HG03039 (cell line): ENCODE measurements at regions not wholly inside any gene's neighbourhood (a gene's known extent, or its start where the extent isn't known, plus 50 kb on each side); places are given as distances from the start of the nearest gene placed in this dataset.
A peak's percentile ranks its signal among the peaks of the same experiment; 100 is the strongest.

ENCODE experiments used
- ATAC-seq: cut with Tn5 transposase; IDR thresholded peaks from one replicate; pipeline ENCODE4 v1.9.1; 2021; ENCODE audit warnings: mild to moderate bottlenecking, moderate library complexity; ENCODE audit not compliant: unreplicated experiment

DNA sequence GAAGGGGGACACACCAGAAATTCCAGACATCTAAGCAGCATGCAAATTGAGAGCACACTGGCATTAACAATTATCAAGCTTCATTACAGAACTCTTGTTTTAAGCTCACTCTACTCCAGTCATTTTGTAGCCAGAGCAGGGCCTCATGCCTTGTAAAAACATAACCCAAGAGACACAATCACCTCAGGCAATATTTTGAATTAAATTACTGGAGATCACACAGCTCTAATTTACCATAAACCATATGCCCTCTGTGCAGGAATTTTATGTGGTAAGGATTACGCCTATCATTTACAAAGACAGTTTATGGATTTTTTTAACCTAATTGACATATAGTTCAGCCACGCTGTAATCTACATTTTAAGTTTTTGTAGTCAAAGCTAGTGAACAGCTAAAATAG is 414.1 kb upstream of the DDI1 start:
- no peak for ATAC-seq

DNA sequence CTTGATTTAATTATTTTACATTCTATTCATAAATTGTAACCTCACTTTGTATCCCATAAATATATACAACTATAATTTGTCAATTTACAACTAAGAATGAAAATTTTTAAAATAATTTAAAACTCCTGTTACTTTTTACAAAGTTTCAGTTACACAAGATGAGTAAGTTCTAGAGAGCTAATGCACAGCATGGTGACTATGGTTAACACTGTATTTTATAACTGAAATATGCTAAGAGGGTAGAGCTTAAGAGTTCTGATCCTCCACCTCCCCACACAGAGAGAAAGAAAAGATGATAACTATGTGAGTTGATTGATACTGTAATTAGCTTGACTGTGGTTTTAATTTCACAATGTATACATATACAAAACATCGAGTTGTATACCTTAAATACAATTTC is 412.5 kb upstream of the DDI1 start:
- peak; percentile 50 for ATAC-seq

DNA sequence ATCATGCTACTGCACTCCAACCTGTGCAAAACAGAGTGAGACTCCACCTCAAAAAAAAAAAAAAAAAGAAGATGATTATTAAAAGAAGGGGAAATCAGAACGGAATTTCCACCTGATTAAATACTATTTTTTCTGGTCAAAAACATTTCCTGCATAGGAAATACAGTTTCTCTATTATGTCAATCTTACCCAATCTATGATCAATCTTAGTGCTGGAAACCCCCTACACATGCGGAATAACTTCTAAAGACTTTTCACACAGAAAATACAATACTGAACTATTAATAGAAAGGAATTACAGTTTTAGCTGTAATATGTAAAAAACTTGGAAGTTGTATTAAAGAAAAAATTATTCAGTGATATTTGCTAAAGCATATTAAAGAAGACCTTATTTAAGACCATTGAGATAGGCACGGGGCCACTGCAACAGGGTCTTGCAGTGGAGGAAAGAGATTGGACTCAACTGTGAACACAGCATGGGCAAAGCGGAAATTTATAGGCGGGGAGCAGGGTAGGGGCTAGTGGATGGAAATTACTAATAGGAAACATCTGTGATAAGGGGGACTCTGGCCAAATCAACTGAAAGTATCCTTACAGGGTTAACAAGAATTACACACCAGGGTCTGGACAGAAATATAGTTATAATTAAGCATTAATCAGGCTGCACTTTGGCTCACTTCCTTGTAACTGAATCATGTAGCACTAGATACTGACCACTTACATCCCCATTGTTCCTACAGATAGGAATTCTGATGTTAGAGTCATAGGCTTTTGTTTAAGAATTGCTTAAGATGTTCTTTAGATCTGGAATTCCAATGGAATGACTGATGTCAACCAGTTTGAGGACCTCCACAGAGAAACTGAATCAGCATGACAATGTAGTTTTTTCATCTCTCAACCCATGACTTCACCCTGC is 411.5 kb upstream of the DDI1 start:
- ATAC-seq, result no peak

DNA sequence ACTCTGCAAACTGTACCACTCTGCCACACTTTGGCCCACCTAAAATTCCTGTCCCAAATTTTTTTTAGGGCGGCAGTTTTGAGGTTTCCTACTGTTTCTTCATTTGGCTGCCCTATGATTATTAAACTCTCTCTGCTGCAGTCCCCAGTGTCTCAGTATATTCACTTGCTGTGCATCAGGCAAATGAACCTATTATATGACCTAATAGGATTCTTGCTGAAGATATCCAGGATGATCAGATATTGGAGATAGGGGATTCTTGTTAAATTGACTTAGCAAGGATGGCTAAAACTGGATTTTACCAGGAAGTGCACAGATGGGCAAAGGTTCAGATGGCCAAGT is 410.8 kb upstream of the DDI1 start:
- no peak for ATAC-seq

DNA sequence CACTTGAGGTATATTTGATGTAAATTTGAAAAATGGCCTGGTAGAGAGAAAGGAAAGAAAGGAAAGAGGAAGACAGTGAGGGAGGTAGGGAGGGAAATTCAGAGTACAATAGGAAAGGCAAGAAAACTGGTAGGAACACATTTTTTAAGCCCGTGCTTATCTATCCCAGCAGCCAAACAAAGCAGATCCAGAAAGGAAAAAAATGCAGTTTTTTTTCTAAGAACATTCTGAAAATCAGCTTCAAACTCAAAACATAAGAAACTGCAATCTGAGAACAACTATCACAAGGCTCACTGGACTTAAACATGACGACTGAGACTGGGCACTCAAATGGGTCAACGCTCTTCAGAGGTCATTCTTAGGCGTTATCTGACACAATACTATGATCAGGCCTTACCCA is 408.3 kb upstream of the DDI1 start:
- ATAC-seq, result no peak

DNA sequence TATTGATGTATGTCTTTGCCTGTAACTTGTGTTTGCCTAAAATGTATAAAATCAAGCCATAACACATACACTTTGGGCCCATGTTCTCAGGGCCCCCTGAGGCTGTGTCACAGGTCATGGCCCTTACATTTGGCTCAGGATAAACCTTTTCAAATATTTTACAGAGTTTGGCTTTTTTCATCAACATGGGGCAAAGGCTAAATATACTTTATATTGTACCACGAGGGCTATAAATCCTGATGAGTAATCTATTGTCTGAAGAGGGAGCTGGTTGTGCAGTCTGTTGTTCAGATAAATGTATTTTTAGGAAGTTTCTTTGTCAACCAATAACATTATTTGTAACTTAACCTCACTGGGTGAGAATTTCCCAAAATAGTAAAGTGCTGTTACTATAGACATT is 404.6 kb upstream of the DDI1 start:
- ATAC-seq, result no peak

DNA sequence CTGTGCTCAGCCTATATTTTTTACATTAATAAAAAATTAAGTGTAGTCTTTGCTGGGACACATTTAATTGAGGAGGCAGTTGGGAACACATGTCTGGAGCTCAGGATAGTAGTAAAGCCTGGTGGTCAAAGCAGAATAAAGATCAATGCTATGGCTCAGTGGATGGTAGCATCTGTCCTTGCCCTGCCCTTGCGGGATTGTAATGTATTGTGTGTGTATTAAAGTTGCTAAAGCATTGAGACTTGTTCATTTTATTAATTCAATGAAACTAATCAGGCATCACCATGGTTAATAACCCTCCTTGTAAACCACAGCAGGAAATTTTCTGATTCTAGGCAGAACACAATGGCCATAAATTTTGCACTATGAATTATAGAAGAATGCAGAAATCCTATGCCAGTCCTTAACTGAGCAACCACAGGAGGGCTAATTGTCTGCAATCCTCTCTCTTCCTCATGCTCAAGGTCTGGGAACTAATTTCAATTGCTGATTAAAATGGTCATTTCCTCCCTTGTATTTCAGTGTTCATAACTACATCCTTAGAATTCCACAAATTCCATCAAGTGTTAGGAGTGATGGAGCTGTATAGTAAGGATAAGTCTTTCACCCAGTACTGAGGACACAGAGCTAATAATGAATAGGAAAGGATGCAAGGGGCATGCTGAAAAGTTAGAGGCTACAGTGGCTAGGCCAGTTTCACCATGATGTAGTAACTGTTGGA is 403.2 kb upstream of the DDI1 start:
- no peak for ATAC-seq

DNA sequence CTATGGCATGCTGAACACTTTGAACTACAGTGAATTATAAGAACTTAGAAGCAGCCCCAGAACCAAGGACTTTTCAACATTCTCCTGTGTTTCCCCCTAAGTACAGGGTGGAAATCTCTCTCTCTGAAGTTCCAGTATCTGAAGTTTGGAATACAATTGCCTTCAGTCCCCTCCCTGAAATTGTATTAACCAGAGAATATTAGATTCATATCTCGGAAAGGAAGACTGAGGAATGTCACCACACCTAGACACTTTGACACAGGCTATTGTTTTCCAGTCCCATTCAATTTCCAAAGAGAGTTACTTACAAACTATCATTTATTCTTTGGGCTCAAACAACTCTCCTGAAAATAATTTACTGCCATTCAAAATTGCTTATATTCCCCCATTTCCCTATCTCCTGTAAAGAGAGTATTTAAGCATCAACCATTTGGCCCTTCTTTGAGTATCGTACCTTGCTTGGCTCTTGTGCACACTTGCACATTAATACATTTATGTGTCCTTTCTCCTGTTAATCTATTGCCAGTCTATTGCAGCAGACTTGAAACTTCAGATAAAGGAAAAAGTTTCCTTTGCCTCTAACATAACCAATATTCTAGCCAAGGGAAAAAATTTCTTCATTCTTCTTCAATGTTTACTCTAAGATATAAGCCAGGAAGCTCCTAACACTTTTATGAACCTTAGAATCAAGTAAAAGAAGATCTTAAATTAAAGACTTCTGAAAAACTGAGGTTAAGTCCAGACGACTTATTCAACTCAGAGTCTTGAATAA is 402.4 kb upstream of the DDI1 start:
- no peak for ATAC-seq

DNA sequence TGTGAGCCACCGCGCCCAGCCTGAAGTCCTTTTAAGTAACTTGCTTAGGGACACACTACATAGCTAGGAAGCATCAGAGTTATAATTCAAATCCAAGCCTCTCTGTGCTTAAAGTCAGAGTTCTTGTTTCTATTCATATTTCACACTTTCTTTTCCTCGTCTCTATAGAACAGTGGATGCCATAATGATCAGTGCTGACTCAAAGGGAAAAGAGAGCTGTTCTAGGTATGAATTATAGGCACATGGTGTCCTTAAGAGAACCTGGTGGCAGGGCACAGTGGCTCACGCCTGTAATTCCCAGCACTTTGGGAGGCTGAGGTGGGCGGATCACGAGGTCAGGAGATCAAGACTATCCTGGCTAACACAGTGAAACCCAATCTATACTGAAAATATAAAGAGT is 400.2 kb upstream of the DDI1 start:
- peak; percentile 46 for ATAC-seq

DNA sequence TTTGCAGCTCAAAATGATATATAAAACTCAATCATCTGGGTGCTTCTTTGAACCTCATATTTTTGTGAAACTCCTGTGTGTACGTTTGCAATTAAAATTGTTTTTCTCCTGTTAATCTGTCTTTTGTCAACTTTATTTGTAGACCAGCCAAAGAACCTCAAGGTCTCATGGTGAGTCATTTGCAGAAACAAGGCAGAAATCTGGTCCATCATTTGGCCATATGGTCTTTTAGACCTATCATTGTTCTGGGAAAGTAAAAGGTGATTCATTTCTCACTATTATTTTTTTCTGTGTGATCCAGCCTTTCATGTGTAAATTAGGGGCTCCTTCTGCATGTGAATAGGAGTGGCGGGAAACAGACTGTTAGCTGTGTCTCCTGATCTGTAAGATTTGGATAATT is 399.1 kb upstream of the DDI1 start:
- ATAC-seq, result no peak

DNA sequence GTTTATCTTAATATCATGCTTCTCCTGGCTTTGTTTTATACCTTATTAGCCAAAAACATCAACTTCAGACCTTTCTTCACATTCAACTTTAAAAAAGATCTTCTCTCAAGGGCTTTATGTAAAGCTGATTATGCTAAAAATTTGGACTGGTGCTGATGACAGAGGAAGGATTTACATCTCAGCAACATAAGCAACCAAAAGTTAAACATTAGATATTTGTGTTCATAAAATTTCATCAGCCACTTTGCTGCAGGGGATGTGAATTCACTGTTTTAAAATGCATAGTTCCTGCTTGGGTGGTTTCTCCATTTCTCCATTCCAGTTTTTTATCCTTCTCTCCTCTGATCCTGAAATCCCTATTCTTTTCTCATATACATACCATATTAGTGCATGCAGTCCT is 398.6 kb upstream of the DDI1 start:
- no peak for ATAC-seq

DNA sequence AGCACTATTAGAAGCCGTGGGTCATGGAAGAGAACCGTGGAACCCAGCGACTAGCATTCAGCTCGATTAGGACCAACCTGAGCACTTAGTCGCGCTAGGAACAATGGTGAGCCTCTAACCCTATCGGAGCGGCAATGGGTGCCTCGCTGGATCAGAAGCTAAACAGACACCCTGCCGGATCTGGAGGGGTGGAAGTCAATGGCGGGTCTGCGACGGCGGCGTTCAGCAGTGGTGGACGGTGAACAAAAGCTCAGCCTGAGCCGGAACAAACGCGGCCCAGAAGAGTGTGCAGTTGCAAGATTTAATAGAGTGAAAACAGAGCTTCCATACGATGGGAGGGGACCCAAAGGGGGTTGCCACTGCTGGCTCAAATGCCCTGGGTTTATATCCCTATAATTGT is 391.8 kb upstream of the DDI1 start:
- ATAC-seq, result no peak

DNA sequence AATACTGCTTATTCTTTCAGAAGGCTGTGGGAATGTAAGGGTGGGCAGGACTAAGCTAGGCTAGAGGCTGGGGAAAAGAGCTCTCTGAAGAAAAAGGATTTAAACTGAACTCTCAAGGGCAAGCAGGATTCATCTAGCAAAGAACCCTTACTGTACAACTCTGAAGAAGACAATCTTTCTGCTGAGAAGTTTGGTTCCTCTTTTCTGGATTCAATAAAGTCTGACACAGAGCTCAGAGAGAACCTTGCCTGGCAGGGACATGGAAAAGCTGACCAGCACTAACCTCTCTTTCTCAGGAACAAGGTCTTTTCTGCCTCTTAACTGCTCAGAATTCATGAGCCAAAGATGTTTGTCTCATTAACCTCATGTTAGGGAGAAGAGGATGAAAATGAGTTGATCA is 388.4 kb upstream of the DDI1 start:
- ATAC-seq, result no peak

DNA sequence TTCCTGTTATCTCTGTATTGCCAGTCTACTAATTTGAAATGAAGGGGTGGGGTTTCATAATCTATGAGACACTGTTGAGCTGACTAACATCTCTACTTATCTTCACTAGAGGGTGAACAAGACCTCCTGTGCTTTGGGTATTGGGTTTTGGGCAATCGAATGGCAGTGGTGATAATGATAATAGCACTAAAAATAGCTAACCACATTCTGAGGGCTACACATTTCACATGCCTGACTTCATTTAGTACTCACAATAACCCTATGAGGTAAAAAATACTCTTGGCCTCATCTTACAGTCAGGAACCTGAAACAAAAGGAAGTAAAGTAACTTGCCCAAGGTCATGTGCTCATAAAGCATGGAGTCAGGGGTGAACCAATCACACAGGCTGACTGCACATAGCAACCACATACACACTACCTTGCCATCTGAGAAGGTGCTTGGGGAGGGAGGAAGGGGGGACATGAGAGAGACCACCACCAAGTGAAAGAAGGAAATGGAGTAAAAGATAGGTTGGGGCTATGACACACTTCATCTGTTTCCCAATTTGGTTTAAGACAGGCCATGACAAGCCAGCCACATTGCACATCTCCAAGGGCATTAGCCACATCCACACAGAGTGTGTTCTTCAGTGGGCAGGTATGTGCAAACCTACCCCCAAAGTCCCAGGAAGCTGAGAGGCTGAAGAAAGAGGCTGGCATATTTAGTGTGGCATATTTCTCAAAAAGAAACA is 387.6 kb upstream of the DDI1 start:
- peak; percentile 48 for ATAC-seq

DNA sequence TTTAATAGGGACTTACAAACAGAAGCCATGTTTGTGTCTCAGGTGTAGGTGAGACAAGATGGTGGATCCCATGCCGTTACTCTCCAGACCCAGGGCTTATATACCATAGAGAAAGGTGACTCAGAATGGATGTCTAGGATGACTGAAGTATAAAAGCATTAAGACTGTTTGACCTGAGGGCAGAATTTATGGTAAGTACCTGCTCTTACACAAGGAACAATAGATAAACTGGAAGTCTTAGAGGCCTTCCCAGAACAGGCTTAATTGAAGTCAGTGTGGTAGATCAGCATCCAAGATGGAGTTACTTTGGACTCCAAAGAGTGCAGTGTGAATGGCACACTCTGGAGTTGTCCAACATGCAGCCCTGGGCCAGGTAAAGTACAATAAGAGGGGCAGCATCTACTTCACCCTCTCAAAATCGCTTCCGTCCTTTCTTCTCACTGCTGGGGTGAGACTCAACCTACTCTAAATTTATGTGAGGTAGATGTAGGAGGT is 387.0 kb upstream of the DDI1 start:
- no peak for ATAC-seq

DNA sequence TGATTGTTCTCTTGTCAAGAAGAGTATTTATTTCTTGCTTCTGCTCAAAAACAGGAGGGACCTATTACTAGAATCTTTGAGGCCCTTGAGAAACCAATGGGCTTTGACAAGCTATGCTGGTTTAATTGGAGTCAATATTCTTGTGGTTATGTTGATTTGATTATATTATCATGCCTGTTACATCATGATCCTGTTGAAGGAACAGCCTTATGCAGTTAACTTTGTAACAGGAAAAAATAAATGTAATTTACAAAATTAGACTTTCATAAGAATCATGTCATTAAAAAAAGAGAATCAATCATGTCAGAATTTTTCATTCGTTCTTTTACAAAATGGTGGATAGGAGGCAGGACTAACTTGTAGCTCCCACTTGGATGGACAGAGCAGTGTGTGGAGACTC is 386.1 kb upstream of the DDI1 start:
- ATAC-seq, result no peak

DNA sequence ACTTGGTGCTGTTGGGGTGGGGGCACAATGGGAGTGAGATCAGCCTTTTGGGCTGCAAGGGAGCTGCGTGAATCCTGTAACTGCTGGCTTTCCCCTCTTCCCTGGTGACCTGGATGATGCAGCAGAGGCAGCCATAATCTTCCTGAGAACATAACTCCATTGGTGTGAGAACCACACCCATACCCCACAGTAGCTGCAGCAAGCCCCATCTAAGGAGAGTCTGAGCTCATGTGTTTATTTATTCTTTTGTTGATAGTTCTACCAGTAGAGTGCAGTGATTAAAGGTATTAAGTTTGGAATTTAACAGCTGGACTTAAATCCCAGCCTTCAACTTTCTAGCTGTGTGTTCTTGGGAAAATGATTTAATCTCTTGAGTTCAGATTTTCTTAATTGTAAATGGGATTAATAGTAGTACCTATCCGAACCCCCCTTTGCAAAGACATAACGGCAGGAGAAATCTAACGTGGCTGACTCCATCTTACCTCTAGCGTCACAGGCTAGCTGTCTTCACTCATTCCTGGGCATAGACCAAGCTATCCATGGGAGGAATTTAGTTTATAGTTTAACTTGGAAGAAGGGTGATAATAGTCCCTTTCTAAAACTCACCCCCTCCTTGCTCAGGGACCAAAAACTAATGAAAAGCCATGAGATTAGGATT is 385.0 kb upstream of the DDI1 start:
- ATAC-seq, result no peak

DNA sequence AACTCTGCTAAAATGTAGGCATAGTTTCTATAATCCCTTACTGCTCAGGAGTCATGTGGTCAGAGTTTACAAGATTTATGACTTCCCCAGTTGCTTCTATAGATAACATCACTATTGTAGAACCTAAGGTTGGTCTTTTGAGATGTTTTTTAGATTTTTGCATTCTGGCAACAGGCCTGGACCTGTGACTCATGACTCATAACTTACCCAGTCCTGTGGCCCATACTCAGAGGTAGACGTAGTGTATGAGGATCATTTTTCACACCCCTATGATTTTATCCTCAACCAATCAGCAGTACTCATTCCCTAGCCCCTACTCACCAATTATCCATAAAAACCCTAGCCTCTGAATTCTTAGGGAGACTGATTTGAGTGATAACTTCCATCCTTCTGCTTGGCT is 384.4 kb upstream of the DDI1 start:
- no peak for ATAC-seq

DNA sequence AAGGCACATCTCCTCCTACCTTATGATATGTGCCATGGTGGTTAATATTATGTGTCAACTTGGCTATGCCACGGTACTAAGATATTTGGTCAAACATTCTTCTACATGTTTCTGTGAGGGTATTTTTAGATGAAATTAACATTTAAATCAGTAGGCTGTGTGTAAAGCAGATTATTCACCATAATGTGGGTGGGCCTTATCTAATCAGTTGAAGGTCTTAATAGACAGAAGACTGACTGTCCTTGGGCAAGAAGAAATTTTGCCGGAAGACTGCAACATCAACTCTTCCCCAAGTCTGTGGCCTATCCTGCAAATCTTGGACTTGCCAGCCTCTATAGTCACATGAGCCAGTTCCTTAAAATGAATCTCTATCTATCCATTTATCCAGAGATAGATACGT is 380.1 kb upstream of the DDI1 start:
- ATAC-seq, result no peak

DNA sequence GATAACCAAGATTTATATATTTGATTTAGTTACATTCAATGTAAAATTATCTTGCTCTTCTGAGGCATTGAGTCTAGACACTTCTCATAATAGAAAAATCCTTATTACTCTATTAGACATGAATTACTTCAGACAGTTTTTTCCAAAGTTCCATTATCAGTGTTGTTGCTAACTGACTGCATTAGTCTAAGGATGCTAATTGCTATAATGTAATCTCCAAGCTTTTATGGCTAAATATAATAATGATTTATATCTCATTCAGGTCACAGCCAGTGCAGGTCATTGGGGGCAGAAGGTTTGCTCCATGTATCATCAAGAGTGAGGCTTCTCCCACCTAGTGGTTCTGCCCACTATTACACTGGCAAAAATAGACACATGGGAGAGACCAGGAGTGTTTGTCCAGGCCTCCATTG is 377.2 kb upstream of the DDI1 start:
- ATAC-seq, result no peak
